ENCODE measurements at regions not wholly inside any gene's neighbourhood (a gene's known extent, or its start where the extent isn't known, plus 50 kb on each side); places are given as distances from the start of the nearest gene placed in this dataset.
A peak's percentile ranks its signal among the peaks of the same experiment; 100 is the strongest.

DNA sequence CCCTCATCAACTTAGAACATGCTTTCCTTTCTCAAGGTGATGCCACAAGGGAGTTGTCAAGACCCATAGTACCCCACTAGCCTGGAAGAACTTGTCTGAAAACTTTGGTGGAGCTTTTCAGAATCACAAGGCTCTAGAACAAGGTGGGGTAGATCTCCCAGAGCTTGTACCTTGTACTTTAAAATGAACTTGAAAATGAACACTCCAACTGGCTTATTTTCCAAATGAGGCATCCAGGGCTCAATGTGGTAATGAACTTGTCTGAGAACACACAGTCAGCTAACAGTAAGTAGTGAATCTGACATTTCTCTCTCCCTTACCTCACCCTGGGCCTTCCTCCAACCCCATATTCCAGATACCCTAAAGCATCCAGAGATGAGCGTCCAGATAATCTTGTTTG, 81.8 kb upstream of the THBS1 start:
- H4K20me1 ChIP-seq (ENCODE audit: insufficient read depth) = no peaks in the 10 kb centered on the region
- no peaks in the 10 kb centered on the region for H3K9me2 ChIP-seq (ENCODE audit: insufficient read depth)
- H3K4me3 ChIP-seq = no peak overlapping the region
- peak; percentile 42 for DNase-seq
- in situ Hi-C loops (cut with MboI) = no loop called here
- WGBS, 2 experiments (ENCODE audit: low coverage in 1 of 2, low lambda C conversion rate in 2 of 2, missing lambda C conversion rate in 2 of 2) = 58 to 77% methylated on average over 1 of the region's 1 CpG
- H2AFZ ChIP-seq = 0 out of 2 replicates have a peak overlapping the region, but pooled peaks have one; percentile 23
- peaks cover 13% of the 10 kb centered on the region for H3F3A ChIP-seq (ENCODE audit: insufficient read depth)
- no peak for TF ChIP-seq EZH2 (IDR thresholded peaks at IDR 0.05; ENCODE audit: insufficient read depth, poor library complexity, severe bottlenecking)
- H3K9ac ChIP-seq = no peak overlapping the region
- no peaks in the 10 kb centered on the region for H3K9me3 ChIP-seq (ENCODE audit: low read depth)
- no peaks in the 10 kb centered on the region for H3K27me3 ChIP-seq (replicated peaks; ENCODE audit: insufficient read depth)
- H3K79me2 ChIP-seq (ENCODE audit: insufficient read depth) = no peaks in the 10 kb centered on the region
- H3K27ac ChIP-seq = peak overlapping the region; percentile 8; the same call in 1 of the 2 replicates
- H3K4me1 ChIP-seq (ENCODE audit: insufficient read depth) = peaks cover 41% of the 10 kb centered on the region
- no peak overlapping the region for H3K4me2 ChIP-seq (ENCODE audit: unreplicated experiment)
- H3K36me3 ChIP-seq (ENCODE audit: low read depth) = no peaks in the 10 kb centered on the region

DNA sequence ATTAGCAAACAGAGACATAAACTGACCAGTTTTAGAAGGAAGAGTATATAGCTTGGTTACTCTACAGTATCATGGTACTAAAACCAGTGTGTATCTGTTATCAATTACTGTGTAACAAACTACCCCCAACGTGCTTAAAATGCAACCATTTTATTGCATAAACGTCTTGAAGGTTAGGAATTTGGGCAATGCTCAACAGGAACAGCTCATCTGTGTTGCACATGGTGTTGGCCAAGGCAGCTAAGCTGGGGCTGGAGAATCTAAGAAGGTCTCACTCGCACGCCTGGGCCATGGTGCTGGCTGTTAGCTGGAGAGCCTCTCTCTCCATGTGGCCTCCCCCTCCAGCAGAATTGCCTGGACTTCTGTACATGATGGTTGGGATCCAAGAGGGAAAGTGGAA, 81.2 kb upstream of the THBS1 start:
- Histone ChIP-seq H3K9me3 (ENCODE audit: low read depth) (no peaks in the 10 kb centered on the region), H3K4me1 (ENCODE audit: insufficient read depth) (peaks cover 48% of the 10 kb centered on the region), H3K79me2 (ENCODE audit: insufficient read depth) (no peaks in the 10 kb centered on the region), H3K9ac (no peak overlapping the region), H3K36me3 (ENCODE audit: low read depth) (no peaks in the 10 kb centered on the region), H3K4me2 (ENCODE audit: unreplicated experiment) (no peak overlapping the region), H3K4me3 (no peak overlapping the region), H3K9me2 (ENCODE audit: insufficient read depth) (no peaks in the 10 kb centered on the region), H3F3A (ENCODE audit: insufficient read depth) (peaks cover 19% of the 10 kb centered on the region), H2AFZ (no peak overlapping the region), H3K27ac (no peak overlapping the region), H4K20me1 (ENCODE audit: insufficient read depth) (no peaks in the 10 kb centered on the region), H3K27me3 (replicated peaks; ENCODE audit: insufficient read depth) (no peaks in the 10 kb centered on the region)
- WGBS, 2 experiments (ENCODE audit: low coverage in 1 of 2, low lambda C conversion rate in 2 of 2, missing lambda C conversion rate in 2 of 2) = 42 to 44% methylated on average over 4 of the region's 4 CpGs
- in situ Hi-C loops (cut with MboI) = no loop called here
- DNase-seq = peak; percentile 30
- TF ChIP-seq EZH2 (IDR thresholded peaks at IDR 0.05; ENCODE audit: insufficient read depth, poor library complexity, severe bottlenecking) (no peak), EZH2phosphoT487 (IDR thresholded peaks at IDR 0.05; ENCODE audit: insufficient read depth, low read depth) (no peak)

GRCh38 chr15:39501366-39502081, 79.4 kb upstream of the THBS1 start:
- H3K9me3 ChIP-seq (ENCODE audit: low read depth) = no peaks in the 10 kb centered on the region
- peaks cover 54% of the 10 kb centered on the region for H3K4me1 ChIP-seq (ENCODE audit: insufficient read depth)
- H3F3A ChIP-seq (ENCODE audit: insufficient read depth) = peaks cover 36% of the 10 kb centered on the region
- no peak overlapping the region for H3K4me2 ChIP-seq (ENCODE audit: unreplicated experiment)
- H3K27me3 ChIP-seq (replicated peaks; ENCODE audit: insufficient read depth) = no peaks in the 10 kb centered on the region
- in situ Hi-C loops (cut with MboI) = no loop called here
- no peak overlapping the region for H3K4me3 ChIP-seq
- 82% methylated on average over 6 of the region's 6 CpGs for WGBS, 2 experiments (ENCODE audit: low coverage in 1 of 2, low lambda C conversion rate in 2 of 2, missing lambda C conversion rate in 2 of 2)
- H3K9me2 ChIP-seq (ENCODE audit: insufficient read depth) = no peaks in the 10 kb centered on the region
- no peak overlapping the region for H3K9ac ChIP-seq
- H2AFZ ChIP-seq = no peak overlapping the region
- no peak for DNase-seq
- H3K79me2 ChIP-seq (ENCODE audit: insufficient read depth) = no peaks in the 10 kb centered on the region
- H3K27ac ChIP-seq = no peak overlapping the region
- no peak for TF ChIP-seq EZH2phosphoT487 (IDR thresholded peaks at IDR 0.05; ENCODE audit: insufficient read depth, low read depth)
- no peak for TF ChIP-seq EZH2 (IDR thresholded peaks at IDR 0.05; ENCODE audit: insufficient read depth, poor library complexity, severe bottlenecking)
- no peaks in the 10 kb centered on the region for H4K20me1 ChIP-seq (ENCODE audit: insufficient read depth)
- no peaks in the 10 kb centered on the region for H3K36me3 ChIP-seq (ENCODE audit: low read depth)

GRCh38 chr15:39502082-39502447, 78.8 kb upstream of the THBS1 start:
- in situ Hi-C loops (cut with MboI) = no loop called here
- H3K9me3 ChIP-seq (ENCODE audit: low read depth) = no peaks in the 10 kb centered on the region
- no peaks in the 10 kb centered on the region for H3K36me3 ChIP-seq (ENCODE audit: low read depth)
- WGBS, 2 experiments (ENCODE audit: low coverage in 1 of 2, low lambda C conversion rate in 2 of 2, missing lambda C conversion rate in 2 of 2) = 78 to 84% methylated on average over 4 of the region's 4 CpGs
- no peaks in the 10 kb centered on the region for H4K20me1 ChIP-seq (ENCODE audit: insufficient read depth)
- H3K4me1 ChIP-seq (ENCODE audit: insufficient read depth) = peaks cover 57% of the 10 kb centered on the region
- no peaks in the 10 kb centered on the region for H3K27me3 ChIP-seq (replicated peaks; ENCODE audit: insufficient read depth)
- no peak overlapping the region for H3K4me3 ChIP-seq
- H3K9me2 ChIP-seq (ENCODE audit: insufficient read depth) = no peaks in the 10 kb centered on the region
- no peak overlapping the region for H3K4me2 ChIP-seq (ENCODE audit: unreplicated experiment)
- H3K27ac ChIP-seq = no peak overlapping the region
- no peak overlapping the region for H3K9ac ChIP-seq
- TF ChIP-seq EZH2phosphoT487 (IDR thresholded peaks at IDR 0.05; ENCODE audit: insufficient read depth, low read depth) (no peak), EZH2 (IDR thresholded peaks at IDR 0.05; ENCODE audit: insufficient read depth, poor library complexity, severe bottlenecking) (no peak)
- no peaks in the 10 kb centered on the region for H3K79me2 ChIP-seq (ENCODE audit: insufficient read depth)
- DNase-seq = no peak
- no peak overlapping the region for H2AFZ ChIP-seq
- H3F3A ChIP-seq (ENCODE audit: insufficient read depth) = peaks cover 42% of the 10 kb centered on the region
